DOHH2 (cell line): ENCODE measurements at regions not wholly inside any gene's neighbourhood (a gene's known extent, or its start where the extent isn't known, plus 50 kb on each side); places are given as distances from the start of the nearest gene placed in this dataset.

Experiments used
- CTCF ChIP-seq: fragments of 200-600 bp; sonication (generic); IDR thresholded peaks from one replicate; pipeline ENCODE4 v1.5.1; 2014; ENCODE audit warnings: antibody characterized with exemption, mild to moderate bottlenecking, low read depth, low read length; ENCODE audit not compliant: poor library complexity, severe bottlenecking
- EZH2phosphoT487 ChIP-seq: fragments of 200-600 bp; sonication (generic); IDR thresholded peaks from 2 replicates; pipeline ENCODE4 v1.6.1; 2017; ENCODE audit warnings: borderline replicate concordance, mild to moderate bottlenecking, antibody characterized with exemption, low read length, moderate library complexity, mixed read lengths

- no peak for TF ChIP-seq CTCF
- TF ChIP-seq EZH2phosphoT487, result no peak
Observed at GRCh38 chr7:112982441-112983063, 104.1 kb downstream of the GPR85 start.
